ENCODE measurements at regions not wholly inside any gene's neighbourhood (a gene's known extent, or its start where the extent isn't known, plus 50 kb on each side); places are given as distances from the start of the nearest gene placed in this dataset.

DNA sequence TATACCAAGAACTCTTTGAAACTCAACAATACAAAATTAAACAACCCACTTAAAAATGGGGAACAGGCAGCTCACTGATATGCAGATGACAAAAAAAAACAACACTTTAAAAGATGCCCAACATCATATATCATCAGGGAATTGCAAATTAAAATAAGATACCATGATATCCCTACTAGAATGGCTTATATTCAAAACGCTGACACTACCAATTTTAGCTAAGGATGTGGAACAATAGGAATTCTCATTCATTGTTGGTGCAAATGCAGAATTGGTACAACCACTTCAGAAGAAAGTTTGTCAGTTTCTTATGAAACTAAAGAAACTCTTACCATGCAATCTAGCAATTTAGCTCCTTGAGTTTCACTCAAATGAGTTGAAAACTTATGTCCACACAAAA, 259.0 kb upstream of the HS3ST1 start (continued):
- TF ChIP-seq, protein P1, sequence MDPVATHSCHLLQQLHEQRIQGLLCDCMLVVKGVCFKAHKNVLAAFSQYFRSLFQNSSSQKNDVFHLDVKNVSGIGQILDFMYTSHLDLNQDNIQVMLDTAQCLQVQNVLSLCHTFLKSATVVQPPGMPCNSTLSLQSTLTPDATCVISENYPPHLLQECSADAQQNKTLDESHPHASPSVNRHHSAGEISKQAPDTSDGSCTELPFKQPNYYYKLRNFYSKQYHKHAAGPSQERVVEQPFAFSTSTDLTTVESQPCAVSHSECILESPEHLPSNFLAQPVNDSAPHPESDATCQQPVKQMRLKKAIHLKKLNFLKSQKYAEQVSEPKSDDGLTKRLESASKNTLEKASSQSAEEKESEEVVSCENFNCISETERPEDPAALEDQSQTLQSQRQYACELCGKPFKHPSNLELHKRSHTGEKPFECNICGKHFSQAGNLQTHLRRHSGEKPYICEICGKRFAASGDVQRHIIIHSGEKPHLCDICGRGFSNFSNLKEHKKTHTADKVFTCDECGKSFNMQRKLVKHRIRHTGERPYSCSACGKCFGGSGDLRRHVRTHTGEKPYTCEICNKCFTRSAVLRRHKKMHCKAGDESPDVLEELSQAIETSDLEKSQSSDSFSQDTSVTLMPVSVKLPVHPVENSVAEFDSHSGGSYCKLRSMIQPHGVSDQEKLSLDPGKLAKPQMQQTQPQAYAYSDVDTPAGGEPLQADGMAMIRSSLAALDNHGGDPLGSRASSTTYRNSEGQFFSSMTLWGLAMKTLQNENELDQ (tag by site-specific recombination; IDR thresholded peaks at IDR 0.05; ENCODE audit: low read depth) = no peak
- TF ChIP-seq ZNF529 (tag by site-specific recombination; IDR thresholded peaks at IDR 0.05; ENCODE audit: insufficient replicate concordance) (no peak), ZNF664 (tag by site-specific recombination; IDR thresholded peaks at IDR 0.05) (no peak), ZNF404 (tag by site-specific recombination; IDR thresholded peaks at IDR 0.05) (no peak), ZBTB21 (tag by site-specific recombination; IDR thresholded peaks at IDR 0.05) (no peak)

DNA sequence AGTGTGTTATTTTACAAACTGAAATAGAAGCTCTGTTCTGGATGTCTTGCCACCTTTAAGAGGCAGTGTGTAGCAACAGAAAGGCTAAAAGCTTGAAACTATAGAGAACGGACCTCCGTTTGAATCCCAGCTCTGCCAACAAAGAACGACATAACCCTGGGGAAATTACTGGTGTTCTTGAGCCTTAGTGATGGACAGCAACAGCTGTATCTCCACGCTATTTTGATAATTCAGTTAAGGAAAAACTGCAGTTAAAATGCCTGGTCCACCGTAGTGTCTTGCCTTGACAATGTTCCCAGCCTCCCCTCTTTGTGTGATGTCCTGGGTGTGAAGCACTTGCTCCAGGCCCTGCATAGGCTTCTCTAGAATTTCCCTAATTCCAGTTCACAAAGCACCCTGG, 256.8 kb upstream of the HS3ST1 start:
- POLR2A ChIA-PET = no interaction called here
- CTCF ChIA-PET = no interaction called here
- no peaks in the 10 kb centered on the region for H3K9me3 ChIP-seq (ENCODE audit: control insufficient read depth, insufficient read depth, low read depth, low read length)
- no peaks in the 10 kb centered on the region for H3K4me1 ChIP-seq (ENCODE audit: control insufficient read depth, insufficient read depth, low read length)
- no peak overlapping the region for H3K4me3 ChIP-seq (ENCODE audit: low read depth, low read length)
- H3K36me3 ChIP-seq (ENCODE audit: control insufficient read depth in 2 of 2, insufficient read depth in 1 of 2, low read length in 2 of 2) = no peaks in the 10 kb centered on the region
- TF ChIP-seq MZF1 (tag by site-specific recombination; IDR thresholded peaks at IDR 0.05; ENCODE audit: borderline replicate concordance) = no peak
- no peak for TF ChIP-seq ZNF335 (tag by site-specific recombination; conservative IDR thresholded peaks at IDR 0.05)
- no peak for TF ChIP-seq ZNF416 (tag by site-specific recombination; IDR thresholded peaks at IDR 0.05)
- TF ChIP-seq, protein P2, sequence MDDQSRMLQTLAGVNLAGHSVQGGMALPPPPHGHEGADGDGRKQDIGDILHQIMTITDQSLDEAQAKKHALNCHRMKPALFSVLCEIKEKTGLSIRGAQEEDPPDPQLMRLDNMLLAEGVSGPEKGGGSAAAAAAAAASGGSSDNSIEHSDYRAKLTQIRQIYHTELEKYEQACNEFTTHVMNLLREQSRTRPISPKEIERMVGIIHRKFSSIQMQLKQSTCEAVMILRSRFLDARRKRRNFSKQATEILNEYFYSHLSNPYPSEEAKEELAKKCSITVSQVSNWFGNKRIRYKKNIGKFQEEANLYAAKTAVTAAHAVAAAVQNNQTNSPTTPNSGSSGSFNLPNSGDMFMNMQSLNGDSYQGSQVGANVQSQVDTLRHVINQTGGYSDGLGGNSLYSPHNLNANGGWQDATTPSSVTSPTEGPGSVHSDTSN (CRISPR knock-in tag; IDR thresholded peaks at IDR 0.05) = no peak
- no peak for TF ChIP-seq ZNF837 (tag by site-specific recombination; IDR thresholded peaks at IDR 0.05)
- no peak for TF ChIP-seq ZNF433 (tag by site-specific recombination; IDR thresholded peaks at IDR 0.05; ENCODE audit: low read depth)
- TF ChIP-seq ZSCAN16 (tag by site-specific recombination; IDR thresholded peaks at IDR 0.05) = no peak
- no peak for TF ChIP-seq ZNF585B (tag by site-specific recombination; IDR thresholded peaks at IDR 0.05)
- TF ChIP-seq, protein P3, sequence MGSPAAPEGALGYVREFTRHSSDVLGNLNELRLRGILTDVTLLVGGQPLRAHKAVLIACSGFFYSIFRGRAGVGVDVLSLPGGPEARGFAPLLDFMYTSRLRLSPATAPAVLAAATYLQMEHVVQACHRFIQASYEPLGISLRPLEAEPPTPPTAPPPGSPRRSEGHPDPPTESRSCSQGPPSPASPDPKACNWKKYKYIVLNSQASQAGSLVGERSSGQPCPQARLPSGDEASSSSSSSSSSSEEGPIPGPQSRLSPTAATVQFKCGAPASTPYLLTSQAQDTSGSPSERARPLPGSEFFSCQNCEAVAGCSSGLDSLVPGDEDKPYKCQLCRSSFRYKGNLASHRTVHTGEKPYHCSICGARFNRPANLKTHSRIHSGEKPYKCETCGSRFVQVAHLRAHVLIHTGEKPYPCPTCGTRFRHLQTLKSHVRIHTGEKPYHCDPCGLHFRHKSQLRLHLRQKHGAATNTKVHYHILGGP (tag by site-specific recombination; IDR thresholded peaks at IDR 0.05) = no peak
- TF ChIP-seq, protein P4, sequence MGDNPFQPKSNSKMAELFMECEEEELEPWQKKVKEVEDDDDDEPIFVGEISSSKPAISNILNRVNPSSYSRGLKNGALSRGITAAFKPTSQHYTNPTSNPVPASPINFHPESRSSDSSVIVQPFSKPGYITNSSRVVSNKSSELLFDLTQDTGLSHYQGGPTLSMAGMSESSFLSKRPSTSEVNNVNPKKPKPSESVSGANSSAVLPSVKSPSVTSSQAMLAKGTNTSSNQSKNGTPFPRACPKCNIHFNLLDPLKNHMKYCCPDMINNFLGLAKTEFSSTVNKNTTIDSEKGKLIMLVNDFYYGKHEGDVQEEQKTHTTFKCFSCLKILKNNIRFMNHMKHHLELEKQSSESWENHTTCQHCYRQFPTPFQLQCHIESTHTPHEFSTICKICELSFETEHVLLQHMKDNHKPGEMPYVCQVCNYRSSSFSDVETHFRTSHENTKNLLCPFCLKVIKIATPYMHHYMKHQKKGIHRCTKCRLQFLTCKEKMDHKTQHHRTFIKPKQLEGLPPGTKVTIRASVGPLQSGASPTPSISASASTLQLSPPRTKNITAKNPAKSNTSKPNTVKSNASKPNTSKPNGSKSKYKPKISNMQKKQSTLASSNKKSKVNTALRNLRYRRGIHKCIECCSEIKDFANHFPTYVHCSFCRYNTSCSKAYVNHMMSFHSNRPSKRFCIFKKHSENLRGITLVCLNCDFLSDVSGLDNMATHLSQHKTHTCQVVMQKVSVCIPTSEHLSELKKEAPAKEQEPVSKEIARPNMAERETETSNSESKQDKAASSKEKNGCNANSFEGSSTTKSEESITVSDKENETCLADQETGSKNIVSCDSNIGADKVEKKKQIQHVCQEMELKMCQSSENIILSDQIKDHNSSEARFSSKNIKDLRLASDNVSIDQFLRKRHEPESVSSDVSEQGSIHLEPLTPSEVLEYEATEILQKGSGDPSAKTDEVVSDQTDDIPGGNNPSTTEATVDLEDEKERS (tag by site-specific recombination; IDR thresholded peaks at IDR 0.05) = no peak
- no peak overlapping the region for H3K27ac ChIP-seq (ENCODE audit: extremely low read depth, low read depth, low read length)

DNA sequence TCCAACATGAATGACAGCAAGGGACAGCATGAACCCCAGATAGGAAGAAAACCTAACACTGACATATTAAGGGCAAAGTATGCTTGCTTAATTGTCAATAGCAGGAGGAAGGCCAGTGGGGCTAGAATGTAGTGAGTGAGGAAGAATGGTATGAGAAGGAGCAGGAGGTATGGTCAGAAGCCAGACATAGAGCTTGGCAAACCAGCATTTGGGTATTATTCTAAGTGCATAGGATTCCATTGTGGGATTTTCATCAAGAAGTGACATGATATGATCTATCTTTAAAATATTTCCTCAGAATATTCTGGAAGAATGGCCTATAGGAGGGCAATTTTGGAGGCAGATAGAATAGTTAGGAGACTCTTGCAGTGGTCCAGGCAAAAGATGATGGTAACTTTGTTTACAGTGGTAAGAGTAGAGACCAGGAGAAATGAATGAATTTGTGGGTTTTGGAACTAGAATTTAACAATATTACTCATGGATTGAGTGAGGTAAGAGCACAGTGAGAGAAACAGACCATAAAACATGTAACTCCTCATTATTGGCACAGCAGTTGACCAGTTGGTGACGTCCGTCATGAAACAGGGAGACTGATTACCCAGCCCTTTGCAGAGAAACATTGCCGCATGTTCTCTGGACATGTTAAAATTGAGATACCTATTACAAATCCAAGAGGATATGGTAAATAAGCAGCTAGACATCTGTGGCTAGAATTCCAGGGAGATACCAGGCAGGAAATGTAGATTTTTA, 246.5 kb upstream of the HS3ST1 start:
- CTCF ChIA-PET = no interaction called here
- POLR2A ChIA-PET = no interaction called here
- H3K9me3 ChIP-seq (ENCODE audit: control insufficient read depth, insufficient read depth, low read depth, low read length) = no peaks in the 10 kb centered on the region
- no peaks in the 10 kb centered on the region for H3K4me1 ChIP-seq (ENCODE audit: control insufficient read depth, insufficient read depth, low read length)
- H3K36me3 ChIP-seq (ENCODE audit: control insufficient read depth in 2 of 2, insufficient read depth in 1 of 2, low read length in 2 of 2) = no peaks in the 10 kb centered on the region
- no peak overlapping the region for H3K4me3 ChIP-seq (ENCODE audit: low read depth, low read length)
- H3K27ac ChIP-seq (ENCODE audit: extremely low read depth, low read depth, low read length) = no peak overlapping the region
- TF ChIP-seq, protein P4 (tag by site-specific recombination; IDR thresholded peaks at IDR 0.05) = no peak
- no peak for TF ChIP-seq EGR2 (tag by site-specific recombination; IDR thresholded peaks at IDR 0.05; ENCODE audit: low read depth)
- TF ChIP-seq, protein P5, sequence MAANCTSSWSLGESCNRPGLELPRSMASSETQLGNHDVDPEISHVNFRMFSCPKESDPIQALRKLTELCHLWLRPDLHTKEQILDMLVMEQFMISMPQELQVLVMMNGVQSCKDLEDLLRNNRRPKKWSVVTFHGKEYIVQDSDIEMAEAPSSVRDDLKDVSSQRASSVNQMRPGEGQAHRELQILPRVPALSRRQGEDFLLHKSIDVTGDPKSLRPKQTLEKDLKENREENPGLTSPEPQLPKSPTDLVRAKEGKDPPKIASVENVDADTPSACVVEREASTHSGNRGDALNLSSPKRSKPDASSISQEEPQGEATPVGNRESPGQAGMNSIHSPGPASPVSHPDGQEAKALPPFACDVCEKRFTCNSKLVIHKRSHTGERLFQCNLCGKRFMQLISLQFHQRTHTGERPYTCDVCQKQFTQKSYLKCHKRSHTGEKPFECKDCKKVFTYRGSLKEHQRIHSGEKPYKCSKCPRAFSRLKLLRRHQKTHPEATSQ (tag by site-specific recombination; IDR thresholded peaks at IDR 0.05) = no peak
- no peak for TF ChIP-seq ZNF174 (tag by site-specific recombination; IDR thresholded peaks at IDR 0.05)
